ENCODE measurements at regions not wholly inside any gene's neighbourhood (a gene's known extent, or its start where the extent isn't known, plus 50 kb on each side); places are given as distances from the start of the nearest gene placed in this dataset.

DNA sequence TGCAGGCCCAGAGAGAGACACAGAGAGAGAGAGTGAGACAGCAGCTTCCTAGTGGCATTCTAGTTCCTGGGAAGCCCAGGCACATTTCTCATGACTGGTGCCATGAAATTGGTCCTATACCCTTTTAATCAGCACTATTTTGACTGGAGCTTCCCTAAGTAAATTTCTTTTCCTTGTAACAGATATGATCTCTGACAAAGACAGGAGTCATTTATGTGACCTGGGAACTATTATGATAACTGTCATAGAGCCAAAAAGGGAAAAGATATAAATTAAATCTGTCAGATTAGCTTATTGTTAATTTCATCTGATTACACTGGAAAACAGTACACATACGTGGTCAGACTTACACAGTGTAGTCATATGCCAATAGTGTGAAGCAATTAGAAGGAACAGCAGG lies 161.3 kb upstream of the HNRNPA3 start:
- Mint-ChIP-seq H3K27me3 (ENCODE audit: insufficient read depth, unreplicated experiment) (peaks cover 20% of the 10 kb centered on the region), H3K36me3 (ENCODE audit: insufficient read depth, unreplicated experiment) (no peaks in the 10 kb centered on the region), H3K27ac (ENCODE audit: unreplicated experiment) (no peak overlapping the region), H3K4me3 (ENCODE audit: unreplicated experiment) (no peak overlapping the region), H3K9me3 (ENCODE audit: unreplicated experiment) (no peaks in the 10 kb centered on the region), H3K4me1 (ENCODE audit: low read depth, unreplicated experiment) (no peaks in the 10 kb centered on the region)
- no peak overlapping the region for H3K4me3 ChIP-seq (ENCODE audit: low read depth, low read length)
- H3K36me3 ChIP-seq (ENCODE audit: control insufficient read depth, insufficient read depth, low read length) = no peaks in the 10 kb centered on the region
- no peaks in the 10 kb centered on the region for H3K4me1 ChIP-seq
- no TSS peak for BruUV-seq (replicated peaks)
- TF ChIP-seq, protein P1, sequence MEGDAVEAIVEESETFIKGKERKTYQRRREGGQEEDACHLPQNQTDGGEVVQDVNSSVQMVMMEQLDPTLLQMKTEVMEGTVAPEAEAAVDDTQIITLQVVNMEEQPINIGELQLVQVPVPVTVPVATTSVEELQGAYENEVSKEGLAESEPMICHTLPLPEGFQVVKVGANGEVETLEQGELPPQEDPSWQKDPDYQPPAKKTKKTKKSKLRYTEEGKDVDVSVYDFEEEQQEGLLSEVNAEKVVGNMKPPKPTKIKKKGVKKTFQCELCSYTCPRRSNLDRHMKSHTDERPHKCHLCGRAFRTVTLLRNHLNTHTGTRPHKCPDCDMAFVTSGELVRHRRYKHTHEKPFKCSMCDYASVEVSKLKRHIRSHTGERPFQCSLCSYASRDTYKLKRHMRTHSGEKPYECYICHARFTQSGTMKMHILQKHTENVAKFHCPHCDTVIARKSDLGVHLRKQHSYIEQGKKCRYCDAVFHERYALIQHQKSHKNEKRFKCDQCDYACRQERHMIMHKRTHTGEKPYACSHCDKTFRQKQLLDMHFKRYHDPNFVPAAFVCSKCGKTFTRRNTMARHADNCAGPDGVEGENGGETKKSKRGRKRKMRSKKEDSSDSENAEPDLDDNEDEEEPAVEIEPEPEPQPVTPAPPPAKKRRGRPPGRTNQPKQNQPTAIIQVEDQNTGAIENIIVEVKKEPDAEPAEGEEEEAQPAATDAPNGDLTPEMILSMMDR (IDR thresholded peaks at IDR 0.05; ENCODE audit: insufficient read depth in 1 of 2, low read depth in 1 of 2, low read length in 1 of 2, severe bottlenecking in 1 of 2, unreplicated experiment in 1 of 2) = no peak
- POLR2A ChIA-PET = no interaction called here
- peaks cover 5% of the 10 kb centered on the region; the same call in 1 of the 2 replicates for H3K9me3 ChIP-seq
- CTCF ChIA-PET = no interaction called here
- H3K27me3 ChIP-seq (replicated peaks; ENCODE audit: control insufficient read depth, insufficient read depth, low read length) = no peaks in the 10 kb centered on the region
- no peak for DNase-seq
- intact Hi-C loops (cut with micrococcal nuclease; ENCODE audit: unreplicated experiment) = no loop called here

DNA sequence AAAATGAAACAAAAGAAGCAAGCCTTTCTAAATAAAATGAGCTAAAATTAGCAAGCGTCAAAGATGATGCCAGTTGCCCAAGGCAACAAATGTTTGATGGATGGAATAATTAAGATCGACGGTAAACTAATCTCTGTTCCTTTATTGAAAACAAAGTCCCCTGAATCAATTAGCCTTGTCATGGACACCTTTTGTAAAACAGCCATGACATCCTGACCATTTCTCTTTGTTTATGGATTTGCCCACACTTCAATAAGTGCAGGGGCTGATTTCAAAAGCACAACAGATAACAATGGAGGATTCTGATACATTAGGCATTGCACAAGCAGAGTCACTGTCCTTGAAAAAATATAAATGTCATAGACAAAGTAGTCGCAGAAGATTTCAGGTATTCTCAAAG lies 160.1 kb upstream of the HNRNPA3 start:
- Mint-ChIP-seq H3K4me1 (ENCODE audit: low read depth, unreplicated experiment) (no peaks in the 10 kb centered on the region), H3K9me3 (ENCODE audit: unreplicated experiment) (no peaks in the 10 kb centered on the region), H3K27me3 (ENCODE audit: insufficient read depth, unreplicated experiment) (peaks cover 22% of the 10 kb centered on the region), H3K27ac (ENCODE audit: unreplicated experiment) (no peak overlapping the region), H3K4me3 (ENCODE audit: unreplicated experiment) (no peak overlapping the region), H3K36me3 (ENCODE audit: insufficient read depth, unreplicated experiment) (no peaks in the 10 kb centered on the region)
- intact Hi-C loops (cut with micrococcal nuclease; ENCODE audit: unreplicated experiment) = no loop called here
- Histone ChIP-seq H3K36me3 (ENCODE audit: control insufficient read depth, insufficient read depth, low read length) (no peaks in the 10 kb centered on the region), H3K9me3 (peaks cover 4% of the 10 kb centered on the region; the same call in 1 of the 2 replicates), H3K4me1 (no peaks in the 10 kb centered on the region), H3K27me3 (replicated peaks; ENCODE audit: control insufficient read depth, insufficient read depth, low read length) (no peaks in the 10 kb centered on the region), H3K4me3 (ENCODE audit: low read depth, low read length) (no peak overlapping the region)
- TF ChIP-seq, protein P1 (IDR thresholded peaks at IDR 0.05; ENCODE audit: insufficient read depth in 1 of 2, low read depth in 1 of 2, low read length in 1 of 2, severe bottlenecking in 1 of 2, unreplicated experiment in 1 of 2) = no peak
- ChIA-PET CTCF (no interaction called here), POLR2A (no interaction called here)
- BruUV-seq (replicated peaks) = no TSS peak
- no peak for DNase-seq

DNA sequence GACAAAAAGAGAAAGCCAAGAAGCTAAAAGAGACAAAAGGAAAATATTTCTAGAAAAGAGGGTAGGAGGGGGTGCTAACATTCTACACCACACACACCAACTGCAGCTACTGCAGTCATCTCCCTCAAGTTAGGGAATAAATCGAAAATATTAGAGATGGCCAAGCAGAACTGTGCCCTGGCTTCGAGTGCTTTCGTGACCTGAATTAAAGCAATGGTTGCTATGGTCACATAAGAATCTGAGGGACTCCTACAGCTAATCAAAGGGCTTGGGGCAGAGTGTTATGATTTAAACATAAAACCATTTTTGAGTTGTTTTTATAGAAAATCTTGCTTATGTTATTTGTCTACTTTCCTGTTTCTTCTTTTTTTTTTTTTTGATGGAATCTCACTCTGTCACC lies 159.6 kb upstream of the HNRNPA3 start:
- no TSS peak for BruUV-seq (replicated peaks)
- Mint-ChIP-seq H3K9me3 (ENCODE audit: unreplicated experiment) (no peaks in the 10 kb centered on the region), H3K27me3 (ENCODE audit: insufficient read depth, unreplicated experiment) (peaks cover 22% of the 10 kb centered on the region), H3K27ac (ENCODE audit: unreplicated experiment) (no peak overlapping the region), H3K4me1 (ENCODE audit: low read depth, unreplicated experiment) (no peaks in the 10 kb centered on the region), H3K4me3 (ENCODE audit: unreplicated experiment) (no peak overlapping the region), H3K36me3 (ENCODE audit: insufficient read depth, unreplicated experiment) (no peaks in the 10 kb centered on the region)
- intact Hi-C loops (cut with micrococcal nuclease; ENCODE audit: unreplicated experiment) = no loop called here
- Histone ChIP-seq H3K4me3 (ENCODE audit: low read depth, low read length) (no peak overlapping the region), H3K9me3 (no peaks in the 10 kb centered on the region), H3K27me3 (replicated peaks; ENCODE audit: control insufficient read depth, insufficient read depth, low read length) (no peaks in the 10 kb centered on the region), H3K36me3 (ENCODE audit: control insufficient read depth, insufficient read depth, low read length) (no peaks in the 10 kb centered on the region), H3K4me1 (no peaks in the 10 kb centered on the region)
- TF ChIP-seq, protein P1 (IDR thresholded peaks at IDR 0.05; ENCODE audit: insufficient read depth in 1 of 2, low read depth in 1 of 2, low read length in 1 of 2, severe bottlenecking in 1 of 2, unreplicated experiment in 1 of 2) = no peak
- ChIA-PET POLR2A (no interaction called here), CTCF (no interaction called here)
- no peak for DNase-seq

Data from Caco-2 (cell line).